ENCODE measurements at regions not wholly inside any gene's neighbourhood (a gene's known extent, or its start where the extent isn't known, plus 50 kb on each side); places are given as distances from the start of the nearest gene placed in this dataset.

DNA sequence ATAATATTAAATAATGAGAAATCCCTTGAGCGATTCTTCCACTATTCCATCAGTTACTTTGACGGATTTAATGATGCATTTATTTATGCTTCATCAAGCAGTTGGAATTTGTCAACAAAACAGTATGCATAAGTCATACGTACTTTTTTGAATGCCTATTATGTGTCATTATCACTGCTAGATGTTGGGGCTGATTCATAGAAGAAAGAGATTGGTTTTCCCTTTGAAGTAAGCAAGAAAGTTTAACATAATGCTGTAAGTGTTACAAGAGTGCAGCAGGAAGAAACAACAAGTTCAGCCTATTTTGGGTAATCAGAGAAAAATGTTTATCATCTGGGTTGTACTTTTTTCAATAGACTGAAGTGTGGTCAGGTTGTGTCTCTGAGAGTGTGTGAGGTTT is 121.2 kb upstream of the RANBP3L start:
- H4K20me1 ChIP-seq (ENCODE audit: insufficient read depth): no peaks in the 10 kb centered on the region
- no TSS peak for BruUV-seq (replicated peaks)
- no peak overlapping the region for H3K27ac ChIP-seq (ENCODE audit: low read depth, low read length)
- H3K4me2 ChIP-seq (ENCODE audit: low read length): no peak overlapping the region
- intact Hi-C loops (cut with micrococcal nuclease): no loop called here
- no peaks in the 10 kb centered on the region for H3K9me2 ChIP-seq (ENCODE audit: insufficient read depth)
- DNase-seq (ENCODE audit: low read depth, low spot score) (no peak), ATAC-seq (no peak)
- CTCF ChIA-PET: interaction anchor here (1.2 kb wide), 1 partner anchor 270 kb away, joined by 3 read pairs; no protein-coding TSS in a partner anchor
- H3K9me3 ChIP-seq (ENCODE audit: control insufficient read depth in 1 of 2, insufficient read depth in 1 of 2, low read depth in 1 of 2, low read length in 2 of 2): no peaks in the 10 kb centered on the region
- no peaks in the 10 kb centered on the region for H3K79me2 ChIP-seq (ENCODE audit: insufficient read depth, low read length)
- H3K27me3 ChIP-seq (ENCODE audit: insufficient read depth, low read length): no peaks in the 10 kb centered on the region
- H3K4me1 ChIP-seq (ENCODE audit: control insufficient read depth in 1 of 2, insufficient read depth in 2 of 2, low read length in 2 of 2): peaks cover 0 to 5% of the 10 kb centered on the region in 2 experiments; a peak in 1 of 4 replicates
- H3K9ac ChIP-seq (ENCODE audit: low read length): no peak overlapping the region
- TF ChIP-seq EZH2 (IDR thresholded peaks at IDR 0.05) (no peak), JUND (IDR thresholded peaks at IDR 0.05) (no peak), SRF (IDR thresholded peaks at IDR 0.05; ENCODE audit: low read depth) (no peak), ELF1 (IDR thresholded peaks at IDR 0.05; ENCODE audit: borderline replicate concordance, low read depth) (no peak), EZH2phosphoT487 (IDR thresholded peaks at IDR 0.05; ENCODE audit: borderline replicate concordance) (no peak), SP1 (IDR thresholded peaks at IDR 0.05; ENCODE audit: low read depth) (no peak), TCF7L2 (IDR thresholded peaks at IDR 0.05; ENCODE audit: borderline replicate concordance, extremely low read depth, insufficient read depth, insufficient read length) (no peak), SIN3A (IDR thresholded peaks at IDR 0.05; ENCODE audit: low read depth) (no peak), POLR2A (IDR thresholded peaks at IDR 0.05; ENCODE audit: borderline replicate concordance, extremely low read depth, insufficient read depth, insufficient read length) (no peak), YY1 (IDR thresholded peaks at IDR 0.05; ENCODE audit: extremely low read depth, insufficient replicate concordance, low read depth, low read length) (no peak), POLR2AphosphoS5 (IDR thresholded peaks at IDR 0.05; ENCODE audit: low read depth, low read length) (no peak), CEBPB (IDR thresholded peaks at IDR 0.05; ENCODE audit: low read depth) (no peak)
- TF ChIP-seq, protein P1, sequence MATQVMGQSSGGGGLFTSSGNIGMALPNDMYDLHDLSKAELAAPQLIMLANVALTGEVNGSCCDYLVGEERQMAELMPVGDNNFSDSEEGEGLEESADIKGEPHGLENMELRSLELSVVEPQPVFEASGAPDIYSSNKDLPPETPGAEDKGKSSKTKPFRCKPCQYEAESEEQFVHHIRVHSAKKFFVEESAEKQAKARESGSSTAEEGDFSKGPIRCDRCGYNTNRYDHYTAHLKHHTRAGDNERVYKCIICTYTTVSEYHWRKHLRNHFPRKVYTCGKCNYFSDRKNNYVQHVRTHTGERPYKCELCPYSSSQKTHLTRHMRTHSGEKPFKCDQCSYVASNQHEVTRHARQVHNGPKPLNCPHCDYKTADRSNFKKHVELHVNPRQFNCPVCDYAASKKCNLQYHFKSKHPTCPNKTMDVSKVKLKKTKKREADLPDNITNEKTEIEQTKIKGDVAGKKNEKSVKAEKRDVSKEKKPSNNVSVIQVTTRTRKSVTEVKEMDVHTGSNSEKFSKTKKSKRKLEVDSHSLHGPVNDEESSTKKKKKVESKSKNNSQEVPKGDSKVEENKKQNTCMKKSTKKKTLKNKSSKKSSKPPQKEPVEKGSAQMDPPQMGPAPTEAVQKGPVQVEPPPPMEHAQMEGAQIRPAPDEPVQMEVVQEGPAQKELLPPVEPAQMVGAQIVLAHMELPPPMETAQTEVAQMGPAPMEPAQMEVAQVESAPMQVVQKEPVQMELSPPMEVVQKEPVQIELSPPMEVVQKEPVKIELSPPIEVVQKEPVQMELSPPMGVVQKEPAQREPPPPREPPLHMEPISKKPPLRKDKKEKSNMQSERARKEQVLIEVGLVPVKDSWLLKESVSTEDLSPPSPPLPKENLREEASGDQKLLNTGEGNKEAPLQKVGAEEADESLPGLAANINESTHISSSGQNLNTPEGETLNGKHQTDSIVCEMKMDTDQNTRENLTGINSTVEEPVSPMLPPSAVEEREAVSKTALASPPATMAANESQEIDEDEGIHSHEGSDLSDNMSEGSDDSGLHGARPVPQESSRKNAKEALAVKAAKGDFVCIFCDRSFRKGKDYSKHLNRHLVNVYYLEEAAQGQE (IDR thresholded peaks at IDR 0.05; ENCODE audit: low read depth): no peak
- TF ChIP-seq, protein P2, sequence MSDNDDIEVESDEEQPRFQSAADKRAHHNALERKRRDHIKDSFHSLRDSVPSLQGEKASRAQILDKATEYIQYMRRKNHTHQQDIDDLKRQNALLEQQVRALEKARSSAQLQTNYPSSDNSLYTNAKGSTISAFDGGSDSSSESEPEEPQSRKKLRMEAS (IDR thresholded peaks at IDR 0.05): no peak
- H2AFZ ChIP-seq (ENCODE audit: low read depth, low read length, poor library complexity, severe bottlenecking): no peak overlapping the region
- H3K4me3 ChIP-seq (replicated peaks in 1 of 2; ENCODE audit: low read depth in 1 of 2, low read length in 2 of 2): no peak overlapping the region
- H3K36me3 ChIP-seq (ENCODE audit: control insufficient read depth in 1 of 2, insufficient read depth in 2 of 2, low read length in 2 of 2): no peaks in the 10 kb centered on the region
- RAD21 ChIA-PET (ENCODE audit: low non-redundant PET in 1 of 2, low total read pairs in 2 of 2, uncharacterized antibody in 2 of 2, unreplicated experiment in 2 of 2): no interaction called here
- POLR2A ChIA-PET: no interaction called here

Measured in HCT116 (cell line).